ENCODE measurements at regions not wholly inside any gene's neighbourhood (a gene's known extent, or its start where the extent isn't known, plus 50 kb on each side); places are given as distances from the start of the nearest gene placed in this dataset.

GRCh38 chr4:45646885-45647590 lies 476.8 kb downstream of the GABRG1 start:
- TF ChIP-seq CTCF (conservative IDR thresholded peaks at IDR 0.05; ENCODE audit: low read depth, low read length): no peak
- TF ChIP-seq RFX5 (IDR thresholded peaks at IDR 0.05; ENCODE audit: low read depth, low read length): no peak
- TF ChIP-seq CEBPB (IDR thresholded peaks at IDR 0.05; ENCODE audit: low read depth, low read length): no peak
- TF ChIP-seq POLR2A (IDR thresholded peaks at IDR 0.05; ENCODE audit: low read depth, low read length): no peak
- TF ChIP-seq BHLHE40 (IDR thresholded peaks at IDR 0.05; ENCODE audit: low read depth, low read length): no peak
- no peak for TF ChIP-seq MXI1 (IDR thresholded peaks at IDR 0.05; ENCODE audit: borderline replicate concordance, low read depth, low read length)
- no peak for TF ChIP-seq FOS (IDR thresholded peaks at IDR 0.05; ENCODE audit: low read depth, low read length)
- TF ChIP-seq RCOR1 (IDR thresholded peaks at IDR 0.05; ENCODE audit: insufficient replicate concordance, low read length): no peak
- TF ChIP-seq MAFK (IDR thresholded peaks at IDR 0.05; ENCODE audit: low read depth, low read length): no peak
- no peak for TF ChIP-seq SMC3 (IDR thresholded peaks at IDR 0.05; ENCODE audit: low read depth, low read length)
- TF ChIP-seq RAD21 (IDR thresholded peaks at IDR 0.05; ENCODE audit: low read length): no peak

Data from IMR-90 (cell line).